Breast epithelium (tissue), 4 donors: ENCODE measurements at regions not wholly inside any gene's neighbourhood (a gene's known extent, or its start where the extent isn't known, plus 50 kb on each side); places are given as distances from the start of the nearest gene placed in this dataset.

ENCODE experiments used
- DNase-seq, 2 donors: peaks; one replicate each; pipeline ENCODE4 v3.0.0-alpha.2; 2019; ENCODE audit warnings: low spot score in 2 of 2
- H3K27ac ChIP-seq, 2 donors: fragments of 200-600 bp; sonication (generic) in 1 of 2; one replicate each; pipeline ENCODE4 v1.5.1; 2016 to 2019; ENCODE audit warnings: mild to moderate bottlenecking in 1 of 2
- H3K27me3 ChIP-seq, 2 donors: fragments of 200-600 bp; sonication (generic) in 1 of 2; one replicate each; pipeline versions ENCODE4 v1.5.1 to v1.6.0; 2017 to 2019; ENCODE audit warnings: control low read depth in 1 of 2, mild to moderate bottlenecking in 1 of 2
- H3K36me3 ChIP-seq: fragments of 200-600 bp; one replicate; pipeline ENCODE4 v1.5.1; 2019
- H3K4me1 ChIP-seq, 2 donors: fragments of 200-600 bp; sonication (generic); one replicate each; pipeline ENCODE4 v1.5.1; 2016 to 2019; ENCODE audit warnings: control low read depth in 1 of 2
- H3K4me3 ChIP-seq, 3 donors: fragments of 200-600 bp; sonication (generic); 1 replicate in 2 of 3; 2 replicates in 1 of 3; pipeline ENCODE4 v1.5.1; 2016 to 2019; ENCODE audit warnings: mild to moderate bottlenecking in 3 of 3, moderate library complexity in 2 of 3
- H3K9me3 ChIP-seq, 2 donors: fragments of 200-600 bp; sonication (generic) in 1 of 2; one replicate each; pipeline ENCODE4 v1.5.1; 2016 to 2019; ENCODE audit warnings: control low read depth in 1 of 2
- CTCF ChIP-seq, 3 donors: fragments of 450-650 bp; IDR thresholded peaks; one replicate each; pipeline ENCODE4 v1.5.1; 2016 to 2017; ENCODE audit warnings: antibody characterized with exemption in 3 of 3, mild to moderate bottlenecking in 3 of 3, moderate library complexity in 3 of 3
- POLR2A ChIP-seq: fragments of 450-650 bp; IDR thresholded peaks from one replicate; pipeline ENCODE4 v1.6.1; 2016; ENCODE audit warnings: antibody characterized with exemption, mild to moderate bottlenecking, moderate library complexity
- POLR2AphosphoS5 ChIP-seq, 3 donors: sonication (generic); formaldehyde crosslinking; IDR thresholded peaks; one replicate each; pipeline ENCODE4 v1.6.1; 2017; ENCODE audit warnings: antibody characterized with exemption in 3 of 3
- intact Hi-C: fragments of 100-400 bp; cut with DNase I; formaldehyde crosslinking; loops from one replicate; pipeline ENCODE4 v1.15.1; 2023; ENCODE audit warnings: low total_unique reads

GRCh38 chr6:39997101-39997635 lies 62.9 kb upstream of the MOCS1 start:
- no peak overlapping the region for H3K4me3 ChIP-seq
- no peak for TF ChIP-seq POLR2A
- TF ChIP-seq CTCF (IDR thresholded peaks at IDR 0.05) = no peak
- TF ChIP-seq POLR2AphosphoS5 (IDR thresholded peaks at IDR 0.05) = no peak
- H3K36me3 ChIP-seq = no peaks in the 10 kb centered on the region
- peaks cover 20 to 38% of the 10 kb centered on the region in 2 donors for H3K9me3 ChIP-seq
- intact Hi-C loops = no loop called here
- no peak for DNase-seq
- H3K4me1 ChIP-seq = no peaks in the 10 kb centered on the region
- no peaks in the 10 kb centered on the region for H3K27me3 ChIP-seq
- H3K27ac ChIP-seq = no peak overlapping the region

GRCh38 chr6:39995633-39996032 lies 61.4 kb upstream of the MOCS1 start:
- Histone ChIP-seq H3K4me1 (no peaks in the 10 kb centered on the region), H3K4me3 (no peak overlapping the region), H3K9me3 (peaks cover 20 to 38% of the 10 kb centered on the region in 2 donors), H3K36me3 (no peaks in the 10 kb centered on the region), H3K27me3 (no peaks in the 10 kb centered on the region), H3K27ac (no peak overlapping the region)
- TF ChIP-seq POLR2AphosphoS5 (IDR thresholded peaks at IDR 0.05) (no peak), POLR2A (no peak), CTCF (IDR thresholded peaks at IDR 0.05) (no peak)
- intact Hi-C loops = no loop called here
- DNase-seq = no peak

- H3K27ac ChIP-seq = no peak overlapping the region
- intact Hi-C loops = no loop called here
- H3K27me3 ChIP-seq = no peaks in the 10 kb centered on the region
- no peak for TF ChIP-seq CTCF (IDR thresholded peaks at IDR 0.05)
- TF ChIP-seq POLR2A = no peak
- TF ChIP-seq POLR2AphosphoS5 (IDR thresholded peaks at IDR 0.05) = no peak
- no peak for DNase-seq
- no peaks in the 10 kb centered on the region for H3K4me1 ChIP-seq
- H3K9me3 ChIP-seq = peaks cover 5 to 25% of the 10 kb centered on the region in 2 donors
- no peak overlapping the region for H3K4me3 ChIP-seq
- H3K36me3 ChIP-seq = no peaks in the 10 kb centered on the region
These were observed 58.8 kb upstream of the MOCS1 start for GRCh38 chr6:39992861-39993622.
